ENCODE measurements at regions not wholly inside any gene's neighbourhood (a gene's known extent, or its start where the extent isn't known, plus 50 kb on each side); places are given as distances from the start of the nearest gene placed in this dataset.

DNA sequence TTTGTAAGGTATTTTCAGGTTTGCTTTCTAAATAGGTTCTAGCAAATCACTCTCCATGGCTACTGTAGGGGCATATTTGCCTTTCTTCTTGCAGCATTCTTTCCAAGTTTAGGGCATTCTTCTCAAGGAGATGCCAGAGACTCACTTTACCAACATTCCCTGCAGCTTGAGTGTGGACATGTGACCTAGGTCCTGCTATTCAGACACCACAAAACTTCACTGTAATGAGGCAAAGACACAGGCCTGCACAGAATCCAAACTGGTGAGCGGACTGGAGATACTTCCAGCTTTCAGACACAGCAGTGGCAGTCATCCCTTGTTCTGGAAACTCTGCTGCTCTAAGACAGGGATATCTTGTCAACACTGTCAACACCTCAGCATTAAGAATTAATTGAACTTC lies 146.4 kb upstream of the PFN2 start:
- Histone ChIP-seq H3K27me3 (ENCODE audit: control insufficient read depth, insufficient read depth, low read length) (no peaks in the 10 kb centered on the region), H3K9me3 (ENCODE audit: control insufficient read depth in 2 of 3, insufficient read depth in 1 of 3, low read length in 3 of 3) (no peaks in the 10 kb centered on the region), H3K9ac (ENCODE audit: low read length in 3 of 3) (no peak overlapping the region), H3K27ac (ENCODE audit: low read depth in 2 of 2, low read length in 2 of 2) (no peak overlapping the region), H3K4me3 (ENCODE audit: low read length in 3 of 3) (no peak overlapping the region), H3K4me1 (ENCODE audit: control insufficient read depth in 2 of 3, insufficient read depth in 2 of 3, low read depth in 1 of 3, low read length in 3 of 3) (no peaks in the 10 kb centered on the region), H3K36me3 (ENCODE audit: control insufficient read depth in 2 of 3, insufficient read depth in 3 of 3, low read length in 3 of 3) (no peaks in the 10 kb centered on the region)
- DNase-seq, result no peak
- TF ChIP-seq, protein P1, sequence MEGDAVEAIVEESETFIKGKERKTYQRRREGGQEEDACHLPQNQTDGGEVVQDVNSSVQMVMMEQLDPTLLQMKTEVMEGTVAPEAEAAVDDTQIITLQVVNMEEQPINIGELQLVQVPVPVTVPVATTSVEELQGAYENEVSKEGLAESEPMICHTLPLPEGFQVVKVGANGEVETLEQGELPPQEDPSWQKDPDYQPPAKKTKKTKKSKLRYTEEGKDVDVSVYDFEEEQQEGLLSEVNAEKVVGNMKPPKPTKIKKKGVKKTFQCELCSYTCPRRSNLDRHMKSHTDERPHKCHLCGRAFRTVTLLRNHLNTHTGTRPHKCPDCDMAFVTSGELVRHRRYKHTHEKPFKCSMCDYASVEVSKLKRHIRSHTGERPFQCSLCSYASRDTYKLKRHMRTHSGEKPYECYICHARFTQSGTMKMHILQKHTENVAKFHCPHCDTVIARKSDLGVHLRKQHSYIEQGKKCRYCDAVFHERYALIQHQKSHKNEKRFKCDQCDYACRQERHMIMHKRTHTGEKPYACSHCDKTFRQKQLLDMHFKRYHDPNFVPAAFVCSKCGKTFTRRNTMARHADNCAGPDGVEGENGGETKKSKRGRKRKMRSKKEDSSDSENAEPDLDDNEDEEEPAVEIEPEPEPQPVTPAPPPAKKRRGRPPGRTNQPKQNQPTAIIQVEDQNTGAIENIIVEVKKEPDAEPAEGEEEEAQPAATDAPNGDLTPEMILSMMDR (IDR thresholded peaks at IDR 0.05; ENCODE audit: borderline replicate concordance, extremely low read depth, insufficient read depth), result no peak
- intact Hi-C loops (cut with DNase I), result no loop called here
- no peak for FAIRE-seq

DNA sequence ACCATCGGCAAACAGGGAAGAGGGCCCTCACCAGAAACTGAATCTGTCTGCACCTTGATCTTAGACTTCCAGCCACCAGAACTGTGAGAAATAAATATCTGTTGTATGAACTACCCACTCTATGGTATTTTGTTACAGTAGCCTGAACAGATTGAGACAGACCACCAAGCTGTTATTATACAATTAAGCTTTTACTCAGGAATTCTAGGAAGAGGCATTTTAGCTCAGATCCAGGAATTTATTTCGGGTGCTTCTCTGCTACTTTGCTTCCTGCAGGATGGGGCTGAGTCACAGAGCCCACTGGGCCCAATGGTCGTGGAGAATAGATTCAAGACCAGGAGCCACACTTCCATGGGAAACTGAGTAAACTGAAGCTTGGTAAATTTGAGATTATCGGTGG lies 145.5 kb upstream of the PFN2 start:
- Histone ChIP-seq H3K9me3 (ENCODE audit: control insufficient read depth in 2 of 3, insufficient read depth in 1 of 3, low read length in 3 of 3) (no peaks in the 10 kb centered on the region), H3K4me1 (ENCODE audit: control insufficient read depth in 2 of 3, insufficient read depth in 2 of 3, low read depth in 1 of 3, low read length in 3 of 3) (no peaks in the 10 kb centered on the region), H3K27ac (ENCODE audit: low read depth in 2 of 2, low read length in 2 of 2) (no peak overlapping the region), H3K36me3 (ENCODE audit: control insufficient read depth in 2 of 3, insufficient read depth in 3 of 3, low read length in 3 of 3) (no peaks in the 10 kb centered on the region), H3K9ac (ENCODE audit: low read length in 3 of 3) (no peak overlapping the region), H3K4me3 (ENCODE audit: low read length in 3 of 3) (no peak overlapping the region), H3K27me3 (ENCODE audit: control insufficient read depth, insufficient read depth, low read length) (no peaks in the 10 kb centered on the region)
- TF ChIP-seq, protein P1 (IDR thresholded peaks at IDR 0.05; ENCODE audit: borderline replicate concordance, extremely low read depth, insufficient read depth), result no peak
- no peak for FAIRE-seq
- DNase-seq, result no peak
- intact Hi-C loops (cut with DNase I), result no loop called here

DNA sequence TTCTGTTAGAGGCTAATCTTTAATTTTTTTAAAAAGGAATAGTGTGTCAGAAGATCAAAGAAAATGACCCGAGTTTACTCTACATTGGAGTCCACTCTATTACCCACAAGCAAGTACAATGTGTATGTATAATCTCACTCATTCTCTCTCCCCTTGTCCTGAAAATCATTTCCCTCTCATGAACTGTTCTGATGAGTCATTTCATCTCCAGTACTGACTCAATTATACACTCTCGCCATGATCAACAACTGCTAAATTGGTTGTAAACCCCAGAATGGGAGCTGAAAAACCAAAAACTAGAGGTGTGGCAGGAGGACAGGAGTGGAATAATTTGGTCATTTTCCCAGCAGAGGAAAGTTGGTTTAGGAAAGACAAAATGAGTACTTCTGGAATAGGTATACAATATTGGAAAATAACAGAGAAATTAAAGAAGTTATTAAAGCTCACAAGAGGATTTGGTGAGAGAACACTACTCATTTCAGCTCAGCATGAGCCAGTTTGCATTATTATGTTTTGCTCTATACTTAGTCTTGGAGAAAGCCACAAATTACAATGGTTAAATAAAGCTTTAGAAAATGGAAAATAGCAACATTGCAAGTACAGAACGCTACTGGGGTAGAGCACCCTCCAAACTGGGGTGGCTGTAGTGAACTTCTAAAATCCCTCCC lies 144.3 kb upstream of the PFN2 start:
- TF ChIP-seq, protein P1 (IDR thresholded peaks at IDR 0.05; ENCODE audit: borderline replicate concordance, extremely low read depth, insufficient read depth), result no peak
- no peaks in the 10 kb centered on the region for H3K9me3 ChIP-seq (ENCODE audit: control insufficient read depth in 2 of 3, insufficient read depth in 1 of 3, low read length in 3 of 3)
- H3K36me3 ChIP-seq (ENCODE audit: control insufficient read depth in 2 of 3, insufficient read depth in 3 of 3, low read length in 3 of 3), result no peaks in the 10 kb centered on the region
- H3K4me1 ChIP-seq (ENCODE audit: control insufficient read depth in 2 of 3, insufficient read depth in 2 of 3, low read depth in 1 of 3, low read length in 3 of 3), result no peaks in the 10 kb centered on the region
- intact Hi-C loops (cut with DNase I), result no loop called here
- no peak overlapping the region for H3K27ac ChIP-seq (ENCODE audit: low read depth in 2 of 2, low read length in 2 of 2)
- H3K27me3 ChIP-seq (ENCODE audit: control insufficient read depth, insufficient read depth, low read length), result no peaks in the 10 kb centered on the region
- DNase-seq (no peak), FAIRE-seq (no peak)
- H3K4me3 ChIP-seq (ENCODE audit: low read length in 3 of 3), result no peak overlapping the region
- H3K9ac ChIP-seq (ENCODE audit: low read length in 3 of 3), result no peak overlapping the region

DNA sequence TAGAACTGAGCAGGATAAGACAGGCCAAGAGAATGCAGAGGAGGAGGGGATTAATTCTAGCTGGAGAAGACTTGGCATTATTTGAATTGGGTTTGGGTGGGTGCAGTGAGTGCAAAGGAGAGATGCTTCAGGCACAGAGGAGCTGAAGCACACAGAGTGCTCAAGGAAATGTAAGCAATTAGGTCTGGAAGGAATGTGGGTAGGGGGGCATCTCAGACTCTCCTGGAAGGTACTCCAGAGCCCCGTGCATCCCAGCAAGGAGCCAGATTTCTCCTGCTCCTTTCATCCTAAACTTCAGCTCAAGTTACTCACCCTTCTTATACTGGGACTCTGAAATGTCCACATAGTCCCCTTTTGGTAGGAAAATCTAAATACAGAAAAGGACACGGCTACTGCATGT lies 143.6 kb upstream of the PFN2 start:
- FAIRE-seq (no peak), DNase-seq (no peak)
- Histone ChIP-seq H3K27me3 (ENCODE audit: control insufficient read depth, insufficient read depth, low read length) (no peaks in the 10 kb centered on the region), H3K4me3 (ENCODE audit: low read length in 3 of 3) (no peak overlapping the region), H3K9ac (ENCODE audit: low read length in 3 of 3) (no peak overlapping the region), H3K4me1 (ENCODE audit: control insufficient read depth in 2 of 3, insufficient read depth in 2 of 3, low read depth in 1 of 3, low read length in 3 of 3) (no peaks in the 10 kb centered on the region), H3K36me3 (ENCODE audit: control insufficient read depth in 2 of 3, insufficient read depth in 3 of 3, low read length in 3 of 3) (no peaks in the 10 kb centered on the region), H3K27ac (ENCODE audit: low read depth in 2 of 2, low read length in 2 of 2) (no peak overlapping the region), H3K9me3 (ENCODE audit: control insufficient read depth in 2 of 3, insufficient read depth in 1 of 3, low read length in 3 of 3) (no peaks in the 10 kb centered on the region)
- TF ChIP-seq, protein P1 (IDR thresholded peaks at IDR 0.05; ENCODE audit: borderline replicate concordance, extremely low read depth, insufficient read depth), result no peak
- intact Hi-C loops (cut with DNase I), result no loop called here

Data from kidney (tissue), 13 donors.